ENCODE measurements at regions not wholly inside any gene's neighbourhood (a gene's known extent, or its start where the extent isn't known, plus 50 kb on each side); places are given as distances from the start of the nearest gene placed in this dataset.

DNA sequence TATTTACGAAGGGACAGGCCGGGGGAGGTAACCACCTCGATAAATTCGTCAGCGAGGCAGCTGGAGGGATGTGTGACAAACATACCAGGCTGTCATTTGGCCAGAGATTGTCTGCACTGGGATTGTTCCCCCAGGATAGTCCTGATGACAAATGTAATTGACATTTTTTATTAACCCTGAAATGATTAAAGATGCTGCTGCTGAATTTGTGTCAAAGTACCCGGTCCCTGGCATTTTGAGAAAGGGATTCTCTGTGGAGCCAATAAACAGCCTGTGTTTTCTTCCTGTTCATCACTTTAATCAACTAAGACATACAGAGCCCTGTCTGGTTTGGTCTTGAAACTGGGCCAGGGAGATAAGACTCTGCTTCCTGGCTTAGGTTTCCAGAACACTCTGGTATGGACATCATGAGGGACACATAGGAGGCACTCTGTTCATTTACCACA is 117.6 kb downstream of the SLC25A47 start (continued):
- TF ChIP-seq YY1 (IDR thresholded peaks at IDR 0.05; ENCODE audit: low read depth, low read length): no peak
- TF ChIP-seq BRCA1 (IDR thresholded peaks at IDR 0.05; ENCODE audit: low read depth, low read length): no peak
- no peak for TF ChIP-seq ZNF274 (IDR thresholded peaks at IDR 0.05; ENCODE audit: borderline replicate concordance, extremely low read depth, low read length)
- TF ChIP-seq SIX5 (IDR thresholded peaks at IDR 0.05; ENCODE audit: low read depth, low read length): no peak
- no peak for TF ChIP-seq CBX5 (IDR thresholded peaks at IDR 0.05; ENCODE audit: low read depth, low read length)

All from H1 (cell line).